Testis (tissue), 2 donors: ENCODE measurements at regions not wholly inside any gene's neighbourhood (a gene's known extent, or its start where the extent isn't known, plus 50 kb on each side); places are given as distances from the start of the nearest gene placed in this dataset.

ENCODE experiments used
- POLR2A ChIP-seq: fragments of 450-650 bp; IDR thresholded peaks from one replicate; pipeline ENCODE4 v1.6.1; 2017; ENCODE audit warnings: antibody characterized with exemption, mild to moderate bottlenecking, moderate library complexity
- TF ChIP-seq, protein P1 (sequence below), 3 experiments: fragments of 450-650 bp in 2 of 3; fragments of 200-600 bp in 1 of 3; sonication (generic) in 1 of 3; IDR thresholded peaks; one replicate each; pipeline ENCODE4 v1.5.1; 2016 to 2019; ENCODE audit warnings: antibody characterized with exemption in 3 of 3, mild to moderate bottlenecking in 2 of 3, moderate library complexity in 1 of 3

DNA sequence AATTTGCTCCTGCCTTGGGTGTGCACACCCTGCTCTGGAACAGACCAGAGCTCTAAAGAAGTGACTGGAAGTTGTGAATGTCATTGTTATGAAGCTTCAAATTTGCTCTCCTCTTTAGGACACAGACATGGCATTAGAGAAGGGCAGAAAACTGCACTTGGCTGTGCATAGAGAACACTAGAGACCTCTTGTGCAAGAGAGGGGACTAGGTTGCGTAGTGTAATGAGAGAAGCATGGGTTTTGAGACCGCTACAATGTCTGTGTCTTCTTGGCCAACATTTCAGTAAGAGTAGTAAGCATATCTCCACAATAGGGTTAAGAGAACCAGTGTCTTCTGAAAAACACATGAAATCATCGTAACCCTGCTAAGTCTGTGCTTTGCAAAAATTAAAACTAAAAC lies 423.3 kb downstream of the SPRY2 start:
- TF ChIP-seq, protein P1, sequence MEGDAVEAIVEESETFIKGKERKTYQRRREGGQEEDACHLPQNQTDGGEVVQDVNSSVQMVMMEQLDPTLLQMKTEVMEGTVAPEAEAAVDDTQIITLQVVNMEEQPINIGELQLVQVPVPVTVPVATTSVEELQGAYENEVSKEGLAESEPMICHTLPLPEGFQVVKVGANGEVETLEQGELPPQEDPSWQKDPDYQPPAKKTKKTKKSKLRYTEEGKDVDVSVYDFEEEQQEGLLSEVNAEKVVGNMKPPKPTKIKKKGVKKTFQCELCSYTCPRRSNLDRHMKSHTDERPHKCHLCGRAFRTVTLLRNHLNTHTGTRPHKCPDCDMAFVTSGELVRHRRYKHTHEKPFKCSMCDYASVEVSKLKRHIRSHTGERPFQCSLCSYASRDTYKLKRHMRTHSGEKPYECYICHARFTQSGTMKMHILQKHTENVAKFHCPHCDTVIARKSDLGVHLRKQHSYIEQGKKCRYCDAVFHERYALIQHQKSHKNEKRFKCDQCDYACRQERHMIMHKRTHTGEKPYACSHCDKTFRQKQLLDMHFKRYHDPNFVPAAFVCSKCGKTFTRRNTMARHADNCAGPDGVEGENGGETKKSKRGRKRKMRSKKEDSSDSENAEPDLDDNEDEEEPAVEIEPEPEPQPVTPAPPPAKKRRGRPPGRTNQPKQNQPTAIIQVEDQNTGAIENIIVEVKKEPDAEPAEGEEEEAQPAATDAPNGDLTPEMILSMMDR (IDR thresholded peaks at IDR 0.05) = no peak
- TF ChIP-seq POLR2A = no peak
